ENCODE measurements at regions not wholly inside any gene's neighbourhood (a gene's known extent, or its start where the extent isn't known, plus 50 kb on each side); places are given as distances from the start of the nearest gene placed in this dataset.

- intact Hi-C loops (cut with micrococcal nuclease; ENCODE audit: unreplicated experiment): no loop called here
- CTCF ChIA-PET: no interaction called here
- BruUV-seq (replicated peaks): no TSS peak
Observed at GRCh38 chr15:87597346-87598052, 659.0 kb downstream of the NTRK3 start.

GRCh38 chr15:87591582-87591981 lies 665.0 kb downstream of the NTRK3 start:
- BruUV-seq (replicated peaks): no TSS peak

More at GRCh38 chr15:87597346-87598052, 659.0 kb downstream of the NTRK3 start:
- Histone ChIP-seq H3K9me3 (ENCODE audit: control insufficient read depth, insufficient read depth, low read depth, low read length) (no peaks in the 10 kb centered on the region), H3K27me3 (ENCODE audit: control insufficient read depth, insufficient read depth, low read length) (no peaks in the 10 kb centered on the region), H3K36me3 (ENCODE audit: control insufficient read depth, insufficient read depth, low read length) (no peaks in the 10 kb centered on the region), H3K4me1 (ENCODE audit: control insufficient read depth, insufficient read depth, low read length) (no peaks in the 10 kb centered on the region), H3K4me3 (ENCODE audit: low read depth in 2 of 2, low read length in 2 of 2) (no peak overlapping the region), H3K27ac (ENCODE audit: low read length) (no peak overlapping the region)
- DNase-seq (ENCODE audit: low read depth, low spot score) (no peak), ATAC-seq (no peak)
- POLR2A ChIA-PET: no interaction called here
- TF ChIP-seq TCF7L2 (IDR thresholded peaks at IDR 0.05; ENCODE audit: low read depth, low read length) (no peak), REST (IDR thresholded peaks at IDR 0.05; ENCODE audit: insufficient read depth in 1 of 2, low read depth in 2 of 2, low read length in 1 of 2) (no peak), POLR2AphosphoS5 (IDR thresholded peaks at IDR 0.05; ENCODE audit: low read depth, low read length) (no peak), CTCF (IDR thresholded peaks at IDR 0.05) (no peak), SIN3A (IDR thresholded peaks at IDR 0.05; ENCODE audit: borderline replicate concordance, insufficient read depth, low read depth, low read length) (no peak)
- in situ Hi-C loops (cut with HindIII; ENCODE audit: low pct_unique_long_range_greater_than_20kb, low sequenced_read_pairs): no loop called here

More at GRCh38 chr15:87591582-87591981, 665.0 kb downstream of the NTRK3 start:
- Histone ChIP-seq H3K4me3 (ENCODE audit: low read depth in 2 of 2, low read length in 2 of 2) (no peak overlapping the region), H3K27ac (ENCODE audit: low read length) (no peak overlapping the region), H3K36me3 (ENCODE audit: control insufficient read depth, insufficient read depth, low read length) (no peaks in the 10 kb centered on the region), H3K4me1 (ENCODE audit: control insufficient read depth, insufficient read depth, low read length) (no peaks in the 10 kb centered on the region), H3K27me3 (ENCODE audit: control insufficient read depth, insufficient read depth, low read length) (no peaks in the 10 kb centered on the region), H3K9me3 (ENCODE audit: control insufficient read depth, insufficient read depth, low read depth, low read length) (no peaks in the 10 kb centered on the region)
- ATAC-seq (no peak), DNase-seq (ENCODE audit: low read depth, low spot score) (no peak)
- TF ChIP-seq SIN3A (IDR thresholded peaks at IDR 0.05; ENCODE audit: borderline replicate concordance, insufficient read depth, low read depth, low read length) (no peak), CTCF (IDR thresholded peaks at IDR 0.05) (no peak), POLR2AphosphoS5 (IDR thresholded peaks at IDR 0.05; ENCODE audit: low read depth, low read length) (no peak), TCF7L2 (IDR thresholded peaks at IDR 0.05; ENCODE audit: low read depth, low read length) (no peak), REST (IDR thresholded peaks at IDR 0.05; ENCODE audit: insufficient read depth in 1 of 2, low read depth in 2 of 2, low read length in 1 of 2) (no peak)
- CTCF ChIA-PET: no interaction called here
- in situ Hi-C loops (cut with HindIII; ENCODE audit: low pct_unique_long_range_greater_than_20kb, low sequenced_read_pairs): no loop called here
- POLR2A ChIA-PET: no interaction called here
- intact Hi-C loops (cut with micrococcal nuclease; ENCODE audit: unreplicated experiment): no loop called here
